ENCODE measurements at regions not wholly inside any gene's neighbourhood (a gene's known extent, or its start where the extent isn't known, plus 50 kb on each side); places are given as distances from the start of the nearest gene placed in this dataset.

DNA sequence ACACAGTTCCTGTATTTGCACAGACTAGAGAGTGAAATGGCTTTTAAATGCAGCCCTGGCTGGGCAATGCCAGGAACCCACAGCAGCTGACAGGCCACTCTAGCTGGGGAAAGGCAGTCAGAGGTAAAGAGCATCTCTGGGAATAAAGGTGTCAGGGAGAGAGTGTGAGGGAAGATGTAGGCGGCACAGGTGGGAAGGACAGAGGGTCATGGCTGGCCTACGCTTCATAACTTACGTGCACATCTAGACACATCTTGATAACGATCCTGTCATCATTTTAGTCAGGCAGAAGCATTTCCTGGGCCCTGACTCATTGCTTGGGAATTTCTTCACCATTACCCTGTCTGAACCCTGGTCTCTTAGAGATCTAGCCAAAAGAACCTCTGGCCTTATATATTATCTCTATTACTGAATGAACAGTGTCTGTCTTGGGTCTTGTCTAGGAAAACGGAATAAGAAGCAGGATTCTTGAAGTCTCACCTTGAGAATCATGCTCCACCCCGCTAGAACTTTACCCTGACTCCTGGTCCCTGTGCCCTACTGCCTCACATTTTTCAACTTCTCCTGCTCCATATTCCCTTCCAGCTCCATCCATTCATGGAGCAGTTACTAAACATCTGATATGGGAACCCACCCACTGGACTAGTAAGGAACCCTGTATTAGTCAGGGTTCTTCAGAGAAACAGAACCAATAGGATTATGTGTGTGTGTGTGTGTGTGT, 106.4 kb upstream of the ELL2 start:
- no peak for DNase-seq (ENCODE audit: low spot score)

GRCh38 chr5:96067251-96067650, 105.6 kb upstream of the ELL2 start:
- DNase-seq (ENCODE audit: low spot score): no peak

DNA sequence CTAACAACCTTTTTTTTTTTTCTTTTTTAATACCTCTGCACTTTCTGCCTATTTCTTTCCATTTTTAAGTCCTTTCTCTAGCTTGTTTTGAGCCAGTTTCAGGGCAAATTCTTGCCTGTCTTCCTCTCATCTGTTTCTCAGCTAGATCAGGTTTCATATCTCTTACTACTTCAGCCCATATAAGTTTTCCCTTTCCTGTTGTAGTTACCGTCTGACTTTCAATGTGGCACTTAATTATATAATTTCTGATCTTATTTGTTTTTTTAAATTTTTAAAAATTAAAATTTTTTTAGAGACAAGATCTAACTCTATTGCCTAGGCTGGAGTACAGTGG, 104.7 kb upstream of the ELL2 start:
- no peak for DNase-seq (ENCODE audit: low spot score)

DNA sequence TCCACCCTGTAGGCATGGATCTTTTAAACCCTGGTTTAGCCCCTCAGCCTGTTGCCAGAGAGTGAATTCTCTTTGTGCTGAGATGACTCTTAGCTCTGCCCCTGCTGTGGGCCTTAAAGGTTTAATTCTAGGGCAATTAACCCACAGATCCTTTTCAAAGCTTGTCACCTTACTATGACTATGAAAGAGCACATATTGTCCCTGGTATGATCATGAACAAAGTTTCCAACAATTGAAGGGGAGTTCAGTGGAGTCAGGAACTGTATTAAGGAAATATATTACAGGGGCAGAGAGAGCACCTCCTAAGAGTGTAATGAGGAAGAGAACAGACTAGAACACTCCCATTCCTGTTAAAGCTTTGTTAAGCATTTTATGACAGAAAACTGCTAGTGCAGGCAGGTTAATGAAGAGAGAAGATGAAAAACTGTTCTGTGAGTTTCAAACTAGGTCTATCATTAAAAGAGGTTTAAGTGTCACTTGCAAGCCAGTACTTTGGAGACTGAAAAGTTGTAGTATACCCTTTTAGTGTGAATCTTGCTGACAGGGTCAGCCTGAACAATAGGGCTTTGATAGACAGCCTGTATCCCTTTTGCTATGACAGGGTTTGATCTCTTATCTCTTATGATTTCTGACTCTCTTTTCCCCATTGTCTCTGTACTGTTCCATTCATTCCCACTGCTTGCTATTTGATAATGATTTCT, 104.2 kb upstream of the ELL2 start:
- no peak for DNase-seq (ENCODE audit: low spot score)

DNA sequence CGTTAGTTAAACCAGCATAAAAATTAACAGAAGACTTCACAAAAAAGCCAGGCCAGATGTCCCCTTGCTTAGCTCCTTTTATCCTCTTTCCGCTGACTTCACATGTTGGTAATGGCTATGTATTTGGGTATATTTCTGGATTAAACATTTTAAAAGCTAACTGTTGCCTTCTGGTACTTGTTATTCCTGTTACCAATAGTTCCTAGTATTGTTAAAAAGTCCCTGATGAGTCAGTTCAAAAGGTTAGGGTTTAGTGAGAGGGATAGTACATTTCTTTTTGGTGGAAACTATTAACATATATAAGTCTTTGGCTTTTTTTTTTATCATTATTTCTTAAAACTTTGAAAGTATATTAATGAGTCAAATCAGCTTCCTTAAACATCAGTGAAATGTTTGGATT, 103.2 kb upstream of the ELL2 start:
- no peak for DNase-seq (ENCODE audit: low spot score)

DNA sequence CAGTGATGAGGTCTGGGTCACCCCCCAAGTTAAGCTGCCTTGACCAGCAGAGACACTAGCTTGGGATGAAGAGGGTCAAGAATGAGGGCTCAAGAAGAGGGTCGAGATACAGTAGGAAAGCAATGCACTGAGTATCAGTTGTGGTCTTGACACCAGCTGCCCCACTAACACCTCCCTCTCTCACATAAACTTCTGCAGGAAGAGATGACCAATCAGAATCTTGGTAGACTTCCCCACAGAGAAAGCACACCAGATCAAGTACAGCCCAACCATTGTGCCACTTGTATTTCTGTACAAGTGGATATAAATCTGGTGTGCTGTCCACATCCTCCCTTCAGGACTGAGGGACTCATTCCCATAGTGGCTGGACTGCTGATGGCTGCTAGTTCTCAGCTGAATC, 101.2 kb upstream of the ELL2 start:
- DNase-seq (ENCODE audit: low spot score): no peak

- DNase-seq (ENCODE audit: low spot score): peak; percentile 26
Measured at GRCh38 chr5:96058084-96058483, 96.4 kb upstream of the ELL2 start.

- DNase-seq (ENCODE audit: low spot score): no peak
Measured at GRCh38 chr5:96054311-96055030, 92.8 kb upstream of the ELL2 start.

- DNase-seq (ENCODE audit: low spot score): no peak
Measured at GRCh38 chr5:96053063-96053735, 91.5 kb upstream of the ELL2 start.

GRCh38 chr5:96052374-96052773, 90.7 kb upstream of the ELL2 start:
- DNase-seq (ENCODE audit: low spot score): no peak

- DNase-seq (ENCODE audit: low spot score): no peak
Measured at GRCh38 chr5:96051401-96051830, 89.8 kb upstream of the ELL2 start.

DNA sequence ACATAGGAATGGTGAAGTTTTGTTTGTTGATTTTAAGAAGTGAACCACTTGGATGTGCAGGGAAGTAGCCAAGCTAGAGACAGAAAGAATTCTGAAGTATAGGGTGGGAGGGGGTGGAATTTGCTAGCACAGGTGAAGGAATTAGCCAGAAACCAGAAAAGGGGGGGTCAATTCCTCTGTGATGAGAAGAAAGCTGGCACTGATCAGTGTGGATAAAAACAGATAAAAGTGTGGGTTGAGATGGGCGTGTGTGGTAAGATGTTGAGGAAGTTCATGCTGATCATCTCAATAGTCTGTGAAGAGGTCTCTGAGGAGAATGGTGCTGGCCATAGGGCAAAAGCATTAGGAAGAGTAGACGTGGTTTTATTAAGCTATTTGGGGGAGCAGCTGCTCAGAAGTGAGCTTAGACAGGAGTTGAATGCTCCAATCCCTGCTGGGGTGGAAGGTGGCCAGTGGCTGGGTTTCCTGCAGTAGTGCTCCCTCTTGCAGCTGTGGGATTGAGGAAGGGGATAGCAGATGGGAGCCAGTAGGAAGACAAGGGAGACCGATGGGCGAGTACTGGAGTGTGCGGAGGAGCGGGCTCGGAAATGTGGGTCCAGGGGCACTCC, 88.7 kb upstream of the ELL2 start:
- no peak for DNase-seq (ENCODE audit: low spot score)

GRCh38 chr5:96049398-96050272, 88.0 kb upstream of the ELL2 start:
- DNase-seq (ENCODE audit: low spot score): no peak

- peak; percentile 30 for DNase-seq (ENCODE audit: low spot score)
Measured at GRCh38 chr5:96048763-96049162, 87.1 kb upstream of the ELL2 start.

- no peak for DNase-seq (ENCODE audit: low spot score)
Measured at GRCh38 chr5:96045888-96046287, 84.2 kb upstream of the ELL2 start.

DNA sequence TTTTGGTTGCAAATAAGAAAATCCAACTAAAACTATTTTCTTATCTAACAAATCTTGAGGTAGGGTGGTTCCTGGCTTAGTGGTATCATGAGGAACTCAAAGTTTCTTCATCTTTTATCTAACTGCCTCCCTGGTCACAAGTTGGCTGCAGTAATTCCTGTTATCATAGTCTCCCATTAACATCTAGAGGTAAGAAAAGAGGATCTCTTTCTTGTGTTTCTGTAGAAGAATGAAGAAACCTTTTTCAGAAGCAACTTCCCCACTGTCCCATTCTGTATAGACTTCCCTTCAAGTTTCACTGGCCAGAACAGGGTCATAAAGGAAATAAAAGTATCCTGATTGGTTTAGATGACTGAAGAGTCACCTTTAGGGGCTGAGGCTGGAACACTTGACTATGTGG, 81.8 kb upstream of the ELL2 start:
- DNase-seq (ENCODE audit: low spot score): no peak

GRCh38 chr5:96037128-96037527, 75.5 kb upstream of the ELL2 start:
- no peak for DNase-seq (ENCODE audit: low spot score)

DNA sequence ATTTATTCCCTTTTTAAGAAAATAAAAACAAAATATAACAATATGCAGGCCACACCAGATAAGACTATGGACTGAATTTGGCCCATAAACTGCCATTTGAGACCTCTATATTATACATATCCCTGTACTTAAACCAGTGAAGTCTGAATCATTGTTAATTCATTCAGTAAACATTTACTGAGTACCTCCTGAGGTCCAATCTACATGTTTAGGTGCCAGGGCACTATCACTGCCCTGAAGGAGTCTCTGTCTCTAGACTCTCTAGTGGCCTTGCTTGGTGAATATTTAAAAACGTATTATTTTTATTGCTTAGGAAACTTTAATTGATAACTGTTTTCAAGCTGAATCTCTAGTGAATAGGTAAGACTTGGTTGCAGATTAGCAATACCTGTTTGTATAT, 74.7 kb upstream of the ELL2 start:
- DNase-seq (ENCODE audit: low spot score): no peak

- no peak for DNase-seq (ENCODE audit: low spot score)
Measured at GRCh38 chr5:96035796-96036195, 74.1 kb upstream of the ELL2 start.

DNA sequence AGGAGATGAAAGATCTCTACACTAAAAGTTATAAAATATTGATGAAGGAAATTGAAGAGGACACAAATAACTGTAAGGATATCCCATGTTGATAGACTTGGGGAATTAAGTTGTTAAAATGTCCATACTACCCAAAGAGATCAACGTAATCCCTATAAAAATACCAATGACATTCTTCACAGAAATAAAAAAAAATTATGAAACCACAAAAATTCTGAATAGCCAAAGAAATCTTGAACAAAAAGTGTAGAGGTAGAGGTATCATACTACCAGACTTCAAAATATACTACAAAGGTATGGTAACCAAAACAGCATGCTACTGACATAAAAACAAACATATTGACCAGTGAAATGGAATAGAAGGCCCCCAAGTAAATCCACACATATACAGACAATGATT, 71.5 kb upstream of the ELL2 start:
- DNase-seq (ENCODE audit: low spot score): no peak

DNA sequence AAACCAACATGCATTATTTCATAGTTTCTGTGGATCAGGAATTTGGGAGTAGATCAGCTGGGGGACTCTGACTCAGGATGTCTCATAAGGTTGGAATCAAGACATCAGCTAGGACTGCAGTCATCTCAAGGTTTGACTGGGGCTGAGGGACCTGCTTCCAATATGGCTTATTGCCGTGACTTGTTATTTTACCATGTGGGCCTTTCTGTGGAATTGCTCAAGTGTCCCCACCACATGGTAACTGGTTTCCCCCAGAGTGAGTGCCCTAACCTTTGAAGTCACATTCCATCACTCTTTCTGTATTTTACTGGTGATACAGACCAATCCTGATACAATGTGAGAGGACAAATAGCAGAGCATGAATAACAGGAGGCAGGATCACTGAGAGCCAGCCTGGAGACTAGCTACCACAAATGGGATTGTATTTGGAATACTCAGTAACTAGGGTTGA, 70.2 kb upstream of the ELL2 start:
- no peak for DNase-seq (ENCODE audit: low spot score)
